Ureter (tissue), 1 donor: ENCODE measurements at regions not wholly inside any gene's neighbourhood (a gene's known extent, or its start where the extent isn't known, plus 50 kb on each side); places are given as distances from the start of the nearest gene placed in this dataset.

Experiments
- DNase-seq: peaks from one replicate; pipeline ENCODE4 v3.0.0-alpha.2; 2020; ENCODE audit warnings: low spot score
- donor health status: DM: yes; HTN: yes; CAD: no.

DNA sequence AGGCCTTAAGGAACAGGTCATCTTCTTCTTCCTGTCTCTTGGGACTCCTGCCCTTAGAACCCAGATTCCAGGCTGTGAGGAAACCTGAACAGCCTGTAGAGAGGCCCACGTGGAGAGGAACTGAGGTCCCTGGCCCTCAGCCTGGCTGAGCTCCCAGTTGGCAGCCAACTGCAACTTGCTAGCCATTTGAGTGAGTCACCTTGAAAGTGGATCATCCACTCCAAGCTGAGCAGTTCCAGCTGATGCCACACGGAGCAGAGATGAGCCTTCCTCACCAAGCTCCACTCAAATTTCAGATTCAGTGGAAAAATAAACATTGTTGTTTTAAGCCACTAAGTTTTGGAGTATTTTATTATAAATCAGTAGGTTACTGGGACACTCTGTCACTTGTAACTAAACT is 392.5 kb downstream of the BCOR start:
- peak; percentile 70 for DNase-seq

GRCh38 chrX:39709364-39709763 is 388.4 kb downstream of the BCOR start:
- DNase-seq = no peak

DNA sequence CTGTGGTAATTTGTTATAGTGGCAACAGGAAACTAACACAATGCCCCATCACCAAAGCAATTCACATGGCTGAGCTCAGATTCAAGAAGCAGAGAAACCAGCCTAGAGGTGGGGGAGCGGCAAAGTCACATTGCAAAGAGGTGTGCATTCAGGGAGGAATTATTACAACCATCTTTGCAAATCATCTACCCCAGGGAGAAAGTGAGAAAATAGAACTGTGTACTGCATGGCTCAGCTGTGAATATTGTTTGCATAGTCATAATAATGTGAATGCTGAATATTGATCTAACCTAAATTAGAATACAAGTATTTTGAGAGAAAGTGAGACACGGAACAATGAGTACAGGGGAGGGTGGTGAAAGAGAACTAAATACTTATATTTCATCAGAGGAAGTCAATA is 387.9 kb downstream of the BCOR start:
- DNase-seq = no peak

- no peak for DNase-seq
Measured at GRCh38 chrX:39710776-39711175, 387.0 kb downstream of the BCOR start.

- DNase-seq = no peak
Measured at GRCh38 chrX:39714471-39714870, 383.3 kb downstream of the BCOR start.

DNA sequence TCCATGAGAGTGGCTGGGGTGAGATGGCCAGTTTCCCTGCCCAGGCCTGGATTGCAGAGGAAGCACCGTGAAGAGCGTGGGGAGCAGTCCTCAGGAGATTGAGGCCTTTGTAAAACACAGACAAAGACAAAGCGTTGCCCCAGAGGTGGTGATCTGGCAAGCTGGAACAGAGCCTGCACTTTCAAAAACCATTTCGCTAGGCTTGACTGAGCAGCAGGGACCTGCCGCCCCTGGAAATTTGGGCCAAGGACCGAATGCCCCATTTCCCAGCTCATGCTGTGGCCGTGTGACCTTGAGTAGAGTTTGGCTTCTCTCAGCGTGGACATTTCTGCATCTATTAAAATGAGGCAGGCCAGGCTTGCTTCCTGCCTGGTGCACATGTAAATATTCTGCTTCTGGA is 381.4 kb downstream of the BCOR start:
- DNase-seq = no peak

DNA sequence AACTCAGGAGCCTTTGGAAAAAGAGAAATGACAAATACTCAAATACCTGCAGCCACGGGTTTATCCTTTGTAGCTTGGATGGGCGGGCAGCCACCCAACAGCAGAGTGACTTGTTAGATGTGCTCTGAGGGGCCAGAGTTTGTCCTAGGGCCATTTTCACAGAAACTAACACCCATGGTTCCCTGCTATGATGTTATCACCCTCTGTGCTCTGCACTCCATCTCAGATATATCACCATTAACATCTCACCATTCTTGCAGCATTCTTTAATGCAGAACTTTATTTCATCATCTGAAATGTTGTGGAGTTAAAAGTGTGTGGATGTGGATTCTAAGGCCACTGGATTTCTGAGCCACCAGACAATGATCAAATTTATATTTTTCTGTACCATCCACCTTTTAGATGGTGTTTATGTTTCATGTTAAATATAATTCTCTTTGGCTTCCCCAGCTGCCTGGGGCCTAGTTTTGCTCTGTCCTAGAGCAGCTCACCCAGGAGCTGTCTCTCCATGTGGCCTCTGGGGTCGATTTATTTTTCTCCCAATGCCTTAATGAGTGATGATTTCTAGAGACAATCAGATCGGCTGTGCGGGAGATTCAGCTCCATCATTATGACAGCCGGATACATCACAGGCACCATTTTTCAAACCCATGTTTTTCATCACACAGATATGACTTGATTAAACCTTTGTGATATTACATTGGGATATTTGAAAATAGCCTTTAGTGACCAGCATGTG is 380.8 kb downstream of the BCOR start:
- DNase-seq = no peak

DNA sequence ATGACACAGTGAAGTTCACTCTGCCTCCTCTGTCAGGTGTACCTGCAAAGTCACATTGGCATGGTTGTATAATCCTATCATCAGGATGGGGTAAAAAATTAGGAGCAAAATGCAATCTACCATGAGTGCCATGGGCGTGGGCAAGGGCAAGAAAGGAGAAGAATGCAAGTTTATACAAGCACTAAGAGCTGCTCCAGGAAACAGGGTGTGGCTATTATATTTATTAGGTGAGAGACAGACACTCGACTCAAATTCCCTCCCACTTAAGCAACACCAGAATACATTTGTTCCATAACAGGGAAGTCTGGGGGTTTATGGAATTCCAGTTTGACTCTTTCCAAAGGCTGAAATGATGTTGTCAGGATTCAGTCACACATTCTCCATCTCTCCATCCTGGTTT is 378.8 kb downstream of the BCOR start:
- no peak for DNase-seq

DNA sequence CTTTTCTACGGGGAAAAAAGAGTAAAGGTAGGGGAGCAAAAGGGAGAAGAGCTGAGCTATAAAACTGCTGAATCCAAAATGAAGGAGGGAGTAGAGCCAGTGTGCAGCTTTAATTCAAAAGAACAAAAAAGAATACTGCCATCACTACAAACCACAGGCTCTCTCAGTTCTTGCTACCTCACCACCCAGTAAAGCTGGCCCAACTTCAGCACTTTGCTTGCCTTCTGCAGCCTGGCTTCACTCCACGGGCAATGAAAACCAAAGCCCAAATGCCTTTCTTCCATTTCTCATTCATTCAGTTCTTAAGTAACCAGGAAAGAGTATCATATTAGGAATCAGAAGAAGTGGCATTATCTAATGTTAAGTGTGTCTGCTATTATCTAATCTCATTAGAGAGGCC is 376.8 kb downstream of the BCOR start:
- no peak for DNase-seq

DNA sequence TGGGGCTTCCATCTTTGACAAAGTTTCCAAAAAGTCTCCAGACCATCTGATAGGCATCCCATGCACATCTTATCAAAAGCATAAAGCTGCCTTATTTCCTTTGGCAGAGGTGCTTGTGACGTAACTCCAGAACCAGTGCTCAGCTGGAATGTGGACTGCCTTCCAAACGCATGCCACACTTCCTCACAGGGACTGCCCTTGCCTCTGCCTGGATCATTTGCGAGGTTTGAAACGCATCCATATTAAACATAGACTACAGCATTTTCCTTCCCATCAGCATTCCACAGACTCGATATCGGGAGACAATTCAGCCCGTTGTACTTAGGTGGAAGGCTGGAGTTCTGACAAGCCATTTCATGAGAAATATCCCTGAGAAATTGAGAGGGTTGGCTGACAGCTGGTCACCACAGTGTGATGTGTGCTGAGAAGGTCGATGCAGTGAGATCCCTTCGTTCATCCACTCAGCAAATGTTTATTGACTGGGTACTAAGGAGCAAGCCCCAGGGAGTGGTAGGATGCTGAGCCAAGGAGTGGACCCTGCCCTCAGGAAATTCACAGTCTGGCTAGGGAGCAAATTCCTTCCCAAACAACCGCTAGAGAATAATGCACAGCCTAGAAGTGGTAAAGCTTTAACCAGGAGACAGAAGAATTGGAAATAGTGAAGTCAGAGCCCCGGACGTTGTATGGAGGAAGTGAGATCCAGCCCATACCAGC is 376.0 kb downstream of the BCOR start:
- DNase-seq = no peak

- DNase-seq = no peak
Measured at GRCh38 chrX:39724544-39724943, 373.2 kb downstream of the BCOR start.

DNA sequence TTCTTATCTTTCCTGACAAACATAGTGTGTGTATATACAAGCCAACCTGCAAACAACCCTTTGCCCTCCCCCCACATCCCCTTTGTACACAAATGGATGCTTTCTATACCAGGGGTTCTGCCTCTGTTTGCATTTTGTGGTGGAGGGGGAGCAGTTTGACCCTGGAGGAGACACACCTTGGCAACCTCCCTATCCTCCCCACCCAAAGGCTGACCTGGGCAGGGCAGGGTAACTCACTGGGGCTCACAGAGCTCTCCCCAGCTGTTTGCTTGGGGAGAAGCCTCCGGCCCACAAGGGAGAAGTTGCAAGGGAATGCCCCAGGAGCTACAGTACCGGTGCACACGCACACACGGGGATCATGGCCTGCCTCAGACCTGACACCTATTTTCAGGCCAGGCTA is 372.6 kb downstream of the BCOR start:
- DNase-seq = no peak

GRCh38 chrX:39725928-39726619 is 371.7 kb downstream of the BCOR start:
- DNase-seq = no peak

GRCh38 chrX:39726771-39727170 is 371.0 kb downstream of the BCOR start:
- DNase-seq = no peak

DNA sequence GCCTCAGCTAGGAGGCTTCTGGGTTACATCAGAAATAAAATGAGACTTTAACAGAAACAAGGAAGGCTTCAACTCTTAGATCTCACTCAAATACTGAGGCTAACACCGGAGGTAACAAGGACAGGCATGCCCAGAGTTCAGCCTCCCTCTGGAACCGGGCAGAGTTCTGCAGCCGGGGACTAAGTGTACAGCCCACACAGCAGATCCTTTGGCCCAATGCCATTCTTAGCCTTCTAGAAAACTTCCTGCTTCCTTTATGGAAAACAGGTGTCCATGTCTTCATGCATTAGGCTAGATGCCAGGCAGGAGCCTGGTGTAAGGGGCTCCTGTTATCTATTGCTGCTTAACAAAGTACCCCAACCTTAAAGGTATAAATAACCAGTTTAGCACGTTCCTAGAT is 369.7 kb downstream of the BCOR start:
- no peak for DNase-seq

DNA sequence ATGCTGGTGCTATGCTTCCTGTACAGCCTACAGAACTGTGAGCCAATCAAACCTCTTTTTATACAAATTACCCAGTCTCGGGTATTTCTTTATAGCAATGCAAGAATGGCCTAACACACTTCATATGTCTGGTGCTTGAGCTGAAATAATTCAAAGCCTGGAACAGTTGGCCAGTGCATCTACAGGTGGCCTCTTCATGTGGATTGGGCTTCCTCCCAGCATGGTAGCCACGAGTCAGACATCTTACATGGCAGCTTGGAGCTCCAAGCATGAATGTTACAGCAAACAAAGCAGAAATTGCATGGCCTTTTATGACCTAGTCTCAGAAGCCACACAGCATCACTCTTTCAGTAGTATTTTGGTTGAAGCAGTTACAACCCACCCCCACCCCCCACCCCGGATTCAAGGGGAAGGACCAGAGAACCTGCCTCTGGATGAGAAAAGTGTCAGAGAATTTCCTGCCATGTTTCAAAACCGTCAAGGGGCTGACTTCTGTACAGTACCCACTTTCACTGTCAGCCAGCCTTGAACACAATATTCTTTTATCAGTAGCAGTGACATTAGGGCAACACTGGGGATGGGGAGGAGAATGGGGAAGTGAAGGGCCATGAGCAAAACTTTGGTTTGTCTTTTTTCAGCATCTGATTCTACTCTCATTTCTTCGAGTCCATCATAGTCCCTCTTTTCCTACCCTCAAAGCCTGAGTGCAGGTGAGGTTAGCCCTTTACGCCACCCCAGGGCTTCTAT is 368.7 kb downstream of the BCOR start:
- DNase-seq = no peak

DNA sequence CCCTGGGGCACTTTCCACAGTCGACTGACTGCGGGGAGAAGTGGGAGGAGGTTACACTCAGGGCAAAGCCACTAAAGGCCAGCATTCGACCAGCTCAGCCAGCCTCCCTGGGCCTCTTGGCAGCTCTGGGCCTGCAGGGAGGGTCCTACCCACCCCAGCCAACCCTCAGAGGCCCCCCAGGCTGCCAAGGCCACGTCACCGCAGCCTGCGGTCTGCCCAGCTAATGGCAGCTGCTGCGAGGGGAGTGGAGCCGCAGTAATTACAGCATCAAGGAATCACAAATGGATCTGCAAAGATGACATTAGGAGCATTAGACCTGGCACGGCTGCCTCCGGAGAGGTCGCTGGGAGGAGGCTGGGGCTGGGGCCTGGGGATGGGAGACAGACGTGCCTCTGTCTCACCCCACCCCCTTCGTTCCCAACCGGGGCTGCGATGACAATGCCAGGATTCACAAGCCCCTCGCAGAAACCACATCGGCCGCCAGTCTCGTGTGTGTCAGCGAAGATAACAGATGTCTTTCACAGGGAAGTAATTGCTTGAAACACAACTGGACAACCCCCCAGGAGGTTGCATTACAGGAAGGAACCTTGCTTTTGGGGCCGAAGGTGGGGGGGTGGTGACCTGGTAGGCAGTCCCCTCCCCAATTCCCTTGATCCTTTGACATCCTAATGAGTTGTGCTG is 367.6 kb downstream of the BCOR start:
- DNase-seq = no peak

DNA sequence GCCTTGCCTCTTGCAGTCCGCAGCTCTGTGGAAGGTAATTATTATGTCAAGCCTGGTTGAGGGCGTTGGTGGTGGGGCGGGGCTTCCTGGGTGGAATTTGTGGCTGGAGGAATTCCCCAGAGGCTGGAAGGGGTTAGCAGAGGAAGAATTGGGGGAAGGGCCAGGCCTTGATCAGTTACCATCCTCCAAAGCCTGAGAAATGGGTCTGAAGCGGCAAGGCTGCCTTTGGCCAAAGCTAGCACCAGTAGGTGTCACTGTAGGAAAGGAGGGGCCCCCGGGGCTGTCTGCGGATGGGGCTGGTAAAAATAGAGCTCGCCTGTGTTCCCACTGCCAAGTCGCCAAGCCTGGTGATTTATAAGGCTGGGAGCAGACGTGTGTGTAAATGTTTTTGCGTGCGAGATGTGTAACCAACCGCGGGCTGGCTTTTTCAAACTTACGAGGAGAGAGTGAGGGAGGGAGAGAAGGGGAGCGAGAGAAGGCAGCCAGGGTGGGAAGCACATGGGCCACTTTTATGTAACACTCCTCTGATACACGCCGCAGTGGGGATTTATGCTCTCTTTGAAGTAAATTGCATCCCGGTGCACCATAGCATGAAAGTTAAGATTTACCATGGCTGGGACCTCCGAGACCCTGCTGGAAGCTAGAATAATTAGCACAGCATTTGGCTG is 367.0 kb downstream of the BCOR start:
- peak; percentile 76 for DNase-seq

DNA sequence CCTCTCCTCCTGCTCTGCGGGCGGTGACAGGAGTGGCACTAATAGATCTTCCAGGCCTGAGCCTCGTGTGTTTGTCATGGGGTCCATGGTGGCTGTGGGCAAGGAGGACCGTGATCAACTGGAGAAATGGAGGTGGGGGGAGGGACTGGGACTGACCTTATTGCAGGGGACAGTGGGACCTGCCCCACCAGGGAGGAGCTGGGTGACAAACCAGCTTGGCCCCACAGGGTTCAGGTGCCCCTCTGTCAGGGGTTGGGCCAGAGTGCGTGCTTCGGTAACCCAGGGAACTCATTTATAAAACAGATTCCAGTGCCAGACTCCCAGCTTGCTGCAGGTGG is 366.5 kb downstream of the BCOR start:
- no peak for DNase-seq

DNA sequence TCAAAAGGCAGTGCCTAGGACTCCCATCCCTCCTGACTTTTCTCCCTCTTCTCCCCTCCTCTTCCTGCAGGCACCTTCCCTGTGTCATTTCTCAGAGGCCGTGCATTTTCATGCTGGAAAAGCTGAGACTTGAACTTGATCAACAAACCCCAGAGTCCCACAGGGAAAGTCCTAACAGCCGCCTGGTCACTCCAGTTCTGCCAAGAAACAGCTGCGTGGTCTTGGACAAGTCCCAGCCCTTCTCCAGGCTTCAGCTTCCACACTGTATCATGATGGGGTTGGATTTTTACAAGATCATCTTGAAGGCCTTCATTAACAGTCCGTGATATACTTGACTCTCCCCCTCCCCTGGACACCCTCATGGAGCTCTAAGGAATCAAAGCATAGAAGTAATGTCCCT is 366.0 kb downstream of the BCOR start:
- DNase-seq = no peak

DNA sequence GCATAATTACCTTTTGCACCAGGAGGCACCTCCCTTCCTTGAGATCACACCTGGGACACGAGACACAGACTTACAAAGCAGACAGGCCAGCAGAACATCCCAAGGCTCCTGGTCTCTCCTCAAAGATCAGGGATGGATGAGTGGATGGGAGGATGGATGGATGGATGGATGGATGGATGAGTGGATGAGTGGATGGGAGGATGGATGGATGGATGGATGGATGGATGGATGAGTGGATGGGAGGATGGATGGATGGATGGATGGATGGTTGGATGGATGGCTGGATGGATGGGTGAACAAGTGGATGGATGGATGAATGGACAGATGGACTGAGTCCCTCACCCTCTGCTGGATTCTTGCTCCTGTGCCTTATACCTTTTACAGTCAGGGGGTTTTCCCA is 364.0 kb downstream of the BCOR start:
- no peak for DNase-seq
